GM21529 (cell line): ENCODE measurements at regions not wholly inside any gene's neighbourhood (a gene's known extent, or its start where the extent isn't known, plus 50 kb on each side); places are given as distances from the start of the nearest gene placed in this dataset.

Source experiments
- ATAC-seq: cut with Tn5 transposase; IDR thresholded peaks from one replicate; pipeline ENCODE4 v1.9.1; 2021; ENCODE audit not compliant: unreplicated experiment

GRCh38 chr22:22043296-22044078, 60.9 kb upstream of the TOP3B start:
- ATAC-seq, result peak; percentile 66

GRCh38 chr22:22042599-22043295, 60.2 kb upstream of the TOP3B start:
- no peak for ATAC-seq

- no peak for ATAC-seq
Measured at GRCh38 chr22:22042009-22042408, 59.4 kb upstream of the TOP3B start.

- no peak for ATAC-seq
Measured at GRCh38 chr22:22040908-22041307, 58.3 kb upstream of the TOP3B start.

- ATAC-seq, result no peak
Measured at GRCh38 chr22:22040472-22040871, 57.9 kb upstream of the TOP3B start.

GRCh38 chr22:22039286-22040074, 56.9 kb upstream of the TOP3B start:
- no peak for ATAC-seq

- no peak for ATAC-seq
Measured at GRCh38 chr22:22038178-22038880, 55.7 kb upstream of the TOP3B start.

GRCh38 chr22:22037740-22038139, 55.2 kb upstream of the TOP3B start:
- no peak for ATAC-seq

- no peak for ATAC-seq
Measured at GRCh38 chr22:22037229-22037628, 54.6 kb upstream of the TOP3B start.

GRCh38 chr22:22036588-22036987, 54.0 kb upstream of the TOP3B start:
- ATAC-seq, result no peak

- no peak for ATAC-seq
Measured at GRCh38 chr22:22035771-22036314, 53.3 kb upstream of the TOP3B start.

- no peak for ATAC-seq
Measured at GRCh38 chr22:22035203-22035602, 52.6 kb upstream of the TOP3B start.

- no peak for ATAC-seq
Measured at GRCh38 chr22:22034469-22035132, 52.0 kb upstream of the TOP3B start.

GRCh38 chr22:22033803-22034468, 51.3 kb upstream of the TOP3B start:
- ATAC-seq, result no peak

- no peak for ATAC-seq
Measured at GRCh38 chr22:22032906-22033802, 50.6 kb upstream of the TOP3B start.

GRCh38 chr22:22032099-22032905, 49.7 kb upstream of the TOP3B start:
- ATAC-seq, result no peak
